ENCODE measurements at regions not wholly inside any gene's neighbourhood (a gene's known extent, or its start where the extent isn't known, plus 50 kb on each side); places are given as distances from the start of the nearest gene placed in this dataset.

DNA sequence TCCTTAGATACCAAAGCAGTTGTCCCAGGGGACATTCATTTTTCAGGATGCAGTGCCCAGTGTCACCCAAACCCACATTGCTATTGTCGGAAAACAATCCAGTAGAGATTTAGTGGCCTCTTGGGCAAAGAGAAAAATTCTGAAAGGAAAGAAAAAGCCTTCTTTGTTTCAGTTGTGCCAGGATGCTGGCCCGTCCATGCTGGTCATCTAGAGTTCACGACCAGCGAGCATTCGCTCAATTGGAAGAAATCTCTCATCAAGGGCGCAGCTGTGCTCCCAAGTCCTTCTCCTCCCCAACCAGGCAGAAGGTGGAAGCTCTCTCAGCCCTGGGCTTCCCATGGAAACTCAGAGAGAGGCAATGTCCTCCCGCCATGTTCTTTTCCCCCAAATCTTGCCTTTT, 123.7 kb downstream of the MTHFS start:
- Histone ChIP-seq H3K4me1 (ENCODE audit: insufficient read depth, low read length) (no peaks in the 10 kb centered on the region), H3K4me3 (ENCODE audit: insufficient read depth, low read depth, low read length) (no peak overlapping the region), H3K9me3 (ENCODE audit: insufficient read depth, low read depth, low read length) (no peaks in the 10 kb centered on the region), H2AFZ (ENCODE audit: low read depth, low read length) (no peak overlapping the region), H3K36me3 (ENCODE audit: insufficient read depth, low read length) (no peaks in the 10 kb centered on the region), H3K4me2 (ENCODE audit: low read length) (no peak overlapping the region), H3K27me3 (ENCODE audit: insufficient read depth, low read length) (no peaks in the 10 kb centered on the region), H3K9ac (ENCODE audit: low read length) (no peak overlapping the region), H4K20me1 (ENCODE audit: insufficient read depth, low read length) (no peaks in the 10 kb centered on the region), H3K27ac (ENCODE audit: low read depth, low read length) (no peak overlapping the region), H3K79me2 (ENCODE audit: insufficient read depth, low read length) (no peaks in the 10 kb centered on the region)
- TF ChIP-seq CTCF (IDR thresholded peaks at IDR 0.05; ENCODE audit: insufficient read depth, low read depth, low read length): no peak
- no peak for TF ChIP-seq EZH2 (IDR thresholded peaks at IDR 0.05; ENCODE audit: insufficient read depth, low read length)
- DNase-seq (ENCODE audit: low read depth) (no peak), FAIRE-seq (no peak)
- Mint-ChIP-seq H3K36me3 (ENCODE audit: low read depth, unreplicated experiment) (no peaks in the 10 kb centered on the region), H3K9me3 (ENCODE audit: unreplicated experiment) (peaks cover 2% of the 10 kb centered on the region), H3K4me1 (ENCODE audit: low read depth, unreplicated experiment) (no peaks in the 10 kb centered on the region), H3K27ac (ENCODE audit: unreplicated experiment) (no peak overlapping the region), H3K27me3 (ENCODE audit: low read depth, unreplicated experiment) (no peaks in the 10 kb centered on the region), H3K4me3 (ENCODE audit: unreplicated experiment) (no peak overlapping the region)

DNA sequence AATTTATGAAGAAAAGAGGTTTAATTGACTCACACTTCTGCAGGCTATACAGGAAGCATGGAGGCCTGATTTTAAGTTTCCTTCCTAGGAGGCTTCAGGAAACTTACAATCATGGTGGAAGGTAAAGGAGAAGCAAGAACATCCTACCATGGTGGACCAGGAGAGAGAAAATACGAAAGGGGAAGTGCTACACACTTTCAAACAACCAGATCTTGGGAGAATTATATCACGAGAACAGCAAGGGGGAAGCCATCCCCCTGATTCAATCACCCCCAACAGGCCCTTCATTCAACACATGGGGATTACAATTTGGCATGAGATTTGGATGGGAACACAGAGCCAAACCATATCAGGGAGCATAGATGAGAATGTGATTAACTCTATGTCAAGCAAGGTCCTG, 121.0 kb downstream of the MTHFS start:
- no peak for TF ChIP-seq EZH2 (IDR thresholded peaks at IDR 0.05; ENCODE audit: insufficient read depth, low read length)
- TF ChIP-seq CTCF (IDR thresholded peaks at IDR 0.05; ENCODE audit: insufficient read depth, low read depth, low read length): no peak
- FAIRE-seq (no peak), DNase-seq (ENCODE audit: low read depth) (no peak)
- Histone ChIP-seq H3K36me3 (ENCODE audit: insufficient read depth, low read length) (no peaks in the 10 kb centered on the region), H3K4me2 (ENCODE audit: low read length) (no peak overlapping the region), H2AFZ (ENCODE audit: low read depth, low read length) (no peak overlapping the region), H3K79me2 (ENCODE audit: insufficient read depth, low read length) (no peaks in the 10 kb centered on the region), H4K20me1 (ENCODE audit: insufficient read depth, low read length) (no peaks in the 10 kb centered on the region), H3K9ac (ENCODE audit: low read length) (no peak overlapping the region), H3K27ac (ENCODE audit: low read depth, low read length) (no peak overlapping the region), H3K4me3 (ENCODE audit: insufficient read depth, low read depth, low read length) (no peak overlapping the region), H3K9me3 (ENCODE audit: insufficient read depth, low read depth, low read length) (no peaks in the 10 kb centered on the region), H3K27me3 (ENCODE audit: insufficient read depth, low read length) (no peaks in the 10 kb centered on the region), H3K4me1 (ENCODE audit: insufficient read depth, low read length) (no peaks in the 10 kb centered on the region)
- H3K36me3 Mint-ChIP-seq (ENCODE audit: low read depth, unreplicated experiment): no peaks in the 10 kb centered on the region
- no peaks in the 10 kb centered on the region for H3K27me3 Mint-ChIP-seq (ENCODE audit: low read depth, unreplicated experiment)
- peaks cover 2% of the 10 kb centered on the region for H3K9me3 Mint-ChIP-seq (ENCODE audit: unreplicated experiment)
- no peaks in the 10 kb centered on the region for H3K4me1 Mint-ChIP-seq (ENCODE audit: low read depth, unreplicated experiment)
- H3K4me3 Mint-ChIP-seq (ENCODE audit: unreplicated experiment): no peak overlapping the region
- no peak overlapping the region for H3K27ac Mint-ChIP-seq (ENCODE audit: unreplicated experiment)

- Mint-ChIP-seq H3K27me3 (ENCODE audit: low read depth, unreplicated experiment) (no peaks in the 10 kb centered on the region), H3K27ac (ENCODE audit: unreplicated experiment) (no peak overlapping the region), H3K4me1 (ENCODE audit: low read depth, unreplicated experiment) (no peaks in the 10 kb centered on the region), H3K4me3 (ENCODE audit: unreplicated experiment) (no peak overlapping the region), H3K9me3 (ENCODE audit: unreplicated experiment) (peaks cover 2% of the 10 kb centered on the region), H3K36me3 (ENCODE audit: low read depth, unreplicated experiment) (no peaks in the 10 kb centered on the region)
- no peak overlapping the region for H3K4me2 ChIP-seq (ENCODE audit: low read length)
- no peak overlapping the region for H3K9ac ChIP-seq (ENCODE audit: low read length)
- H3K36me3 ChIP-seq (ENCODE audit: insufficient read depth, low read length): no peaks in the 10 kb centered on the region
- no peak for DNase-seq (ENCODE audit: low read depth)
- no peaks in the 10 kb centered on the region for H3K9me3 ChIP-seq (ENCODE audit: insufficient read depth, low read depth, low read length)
- FAIRE-seq: no peak
- H3K4me3 ChIP-seq (ENCODE audit: insufficient read depth, low read depth, low read length): no peak overlapping the region
- H3K4me1 ChIP-seq (ENCODE audit: insufficient read depth, low read length): no peaks in the 10 kb centered on the region
- no peaks in the 10 kb centered on the region for H3K79me2 ChIP-seq (ENCODE audit: insufficient read depth, low read length)
- no peaks in the 10 kb centered on the region for H3K27me3 ChIP-seq (ENCODE audit: insufficient read depth, low read length)
- no peak overlapping the region for H2AFZ ChIP-seq (ENCODE audit: low read depth, low read length)
- H3K27ac ChIP-seq (ENCODE audit: low read depth, low read length): no peak overlapping the region
- H4K20me1 ChIP-seq (ENCODE audit: insufficient read depth, low read length): no peaks in the 10 kb centered on the region
- TF ChIP-seq EZH2 (IDR thresholded peaks at IDR 0.05; ENCODE audit: insufficient read depth, low read length) (no peak), CTCF (IDR thresholded peaks at IDR 0.05; ENCODE audit: insufficient read depth, low read depth, low read length) (no peak)
Measured at GRCh38 chr15:79777916-79778315, 118.9 kb downstream of the MTHFS start.
